GM12865 (cell line): ENCODE measurements at regions not wholly inside any gene's neighbourhood (a gene's known extent, or its start where the extent isn't known, plus 50 kb on each side); places are given as distances from the start of the nearest gene placed in this dataset.

ENCODE experiments used
- DNase-seq: peaks from one replicate; pipeline ENCODE4 v3.0.0; 2010; ENCODE audit warnings: low read depth
- H3K4me3 ChIP-seq: 2 replicates; pipeline ENCODE4 v1.5.1; 2011; ENCODE audit warnings: mild to moderate bottlenecking, low read depth, low read length, control low read depth
- TF ChIP-seq, protein P1 (sequence below): IDR thresholded peaks from 2 replicates; pipeline ENCODE4 v1.5.1; 2011; ENCODE audit warnings: low read length, control low read depth, low read depth, inconsistent platforms; ENCODE audit not compliant: insufficient read depth; ENCODE audit errors: missing control alignments

DNA sequence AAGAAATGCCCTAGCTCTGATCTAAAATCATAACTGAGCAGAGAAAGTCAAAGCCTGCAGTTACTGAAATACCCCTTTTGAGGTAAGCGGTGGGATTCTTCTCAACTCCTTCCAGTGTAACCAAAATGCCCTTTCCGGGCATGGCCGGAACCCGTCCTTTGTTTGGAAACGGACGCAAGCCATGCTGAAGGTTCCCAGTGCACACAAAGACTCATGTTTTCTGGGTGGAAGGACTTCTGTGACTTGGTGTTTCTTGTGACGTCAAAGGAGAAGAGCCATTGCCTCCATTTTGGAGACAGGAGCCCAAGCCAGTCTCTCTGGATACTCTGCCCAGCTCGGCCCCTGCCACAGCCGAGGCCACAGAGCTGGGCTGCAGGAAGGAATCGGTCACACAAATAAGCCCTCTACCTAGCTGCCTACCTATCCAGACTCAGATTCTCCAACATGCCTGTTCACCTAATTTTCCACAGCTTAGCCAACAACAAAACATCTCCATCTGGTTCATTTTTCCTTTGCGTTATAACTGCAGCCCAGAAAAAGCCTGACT lies 182.8 kb downstream of the TBXT start:
- TF ChIP-seq, protein P1, sequence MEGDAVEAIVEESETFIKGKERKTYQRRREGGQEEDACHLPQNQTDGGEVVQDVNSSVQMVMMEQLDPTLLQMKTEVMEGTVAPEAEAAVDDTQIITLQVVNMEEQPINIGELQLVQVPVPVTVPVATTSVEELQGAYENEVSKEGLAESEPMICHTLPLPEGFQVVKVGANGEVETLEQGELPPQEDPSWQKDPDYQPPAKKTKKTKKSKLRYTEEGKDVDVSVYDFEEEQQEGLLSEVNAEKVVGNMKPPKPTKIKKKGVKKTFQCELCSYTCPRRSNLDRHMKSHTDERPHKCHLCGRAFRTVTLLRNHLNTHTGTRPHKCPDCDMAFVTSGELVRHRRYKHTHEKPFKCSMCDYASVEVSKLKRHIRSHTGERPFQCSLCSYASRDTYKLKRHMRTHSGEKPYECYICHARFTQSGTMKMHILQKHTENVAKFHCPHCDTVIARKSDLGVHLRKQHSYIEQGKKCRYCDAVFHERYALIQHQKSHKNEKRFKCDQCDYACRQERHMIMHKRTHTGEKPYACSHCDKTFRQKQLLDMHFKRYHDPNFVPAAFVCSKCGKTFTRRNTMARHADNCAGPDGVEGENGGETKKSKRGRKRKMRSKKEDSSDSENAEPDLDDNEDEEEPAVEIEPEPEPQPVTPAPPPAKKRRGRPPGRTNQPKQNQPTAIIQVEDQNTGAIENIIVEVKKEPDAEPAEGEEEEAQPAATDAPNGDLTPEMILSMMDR = no peak
- H3K4me3 ChIP-seq = no peak overlapping the region
- no peak for DNase-seq

DNA sequence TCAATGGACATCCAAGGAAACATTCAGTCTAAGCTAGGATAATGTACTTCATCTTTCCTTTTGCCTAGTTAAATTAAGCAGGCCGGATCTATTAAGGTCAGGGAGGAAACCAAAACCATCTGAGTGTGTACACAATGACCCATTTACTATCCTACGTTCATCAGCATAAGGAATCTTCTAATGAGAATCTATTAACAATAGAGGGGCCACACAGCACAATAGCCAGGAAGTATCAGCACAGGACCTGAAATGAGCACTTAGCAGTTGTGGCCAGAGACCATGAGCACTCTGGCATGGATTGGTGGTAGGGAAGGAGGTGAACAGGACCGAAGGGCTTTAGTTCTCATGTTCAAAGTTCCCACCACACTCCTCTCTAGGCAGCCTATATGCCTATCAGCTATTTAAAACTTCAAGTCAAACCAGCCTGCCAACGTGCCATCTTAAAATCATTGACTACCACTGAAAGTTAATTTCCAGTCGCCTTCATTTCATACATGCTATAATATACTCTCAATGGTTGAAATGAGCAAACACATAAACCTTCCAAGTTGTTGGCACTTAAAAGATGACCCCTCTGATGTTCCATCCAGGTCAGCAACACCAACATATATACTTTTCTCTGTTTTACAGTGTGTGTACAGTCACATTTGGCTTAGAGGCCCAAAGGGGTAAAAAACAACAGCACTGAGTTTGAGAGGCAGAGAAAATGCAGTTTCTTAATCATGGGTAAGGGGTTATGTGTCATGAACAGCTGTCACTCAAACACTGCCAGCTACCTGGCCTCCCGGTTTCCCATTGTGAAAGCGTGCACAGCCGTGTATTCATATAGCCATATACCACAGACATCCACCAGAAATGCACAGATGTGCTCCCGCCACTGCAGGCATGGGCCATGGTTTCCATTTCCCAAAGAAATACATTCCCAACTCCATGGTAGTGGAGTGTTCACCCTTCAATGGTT lies 184.3 kb downstream of the TBXT start:
- H3K4me3 ChIP-seq = no peak overlapping the region
- no peak for DNase-seq

DNA sequence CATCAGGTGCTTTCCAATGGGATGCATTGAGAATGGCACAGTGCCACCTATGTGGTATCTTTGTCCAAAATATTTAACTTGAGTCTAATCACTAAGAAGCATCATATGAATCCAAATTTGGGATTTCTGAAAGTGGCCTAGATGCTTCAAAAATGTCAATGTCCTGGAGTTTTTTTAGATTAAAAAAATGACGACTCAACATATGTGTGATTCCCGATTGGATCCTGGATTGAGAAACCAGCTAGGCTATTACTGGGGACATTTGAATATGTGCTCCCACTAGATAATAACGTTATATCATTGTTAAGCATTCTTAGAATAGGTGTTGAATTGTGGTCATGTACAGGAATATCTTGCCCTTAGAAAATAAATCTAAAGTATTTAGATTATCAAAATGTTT lies 189.2 kb downstream of the TBXT start:
- TF ChIP-seq, protein P1 = no peak
- no peak for DNase-seq
- no peak overlapping the region for H3K4me3 ChIP-seq

More for the DNA sequence above, 184.3 kb downstream of the TBXT start:
- TF ChIP-seq, protein P1 = no peak

DNA sequence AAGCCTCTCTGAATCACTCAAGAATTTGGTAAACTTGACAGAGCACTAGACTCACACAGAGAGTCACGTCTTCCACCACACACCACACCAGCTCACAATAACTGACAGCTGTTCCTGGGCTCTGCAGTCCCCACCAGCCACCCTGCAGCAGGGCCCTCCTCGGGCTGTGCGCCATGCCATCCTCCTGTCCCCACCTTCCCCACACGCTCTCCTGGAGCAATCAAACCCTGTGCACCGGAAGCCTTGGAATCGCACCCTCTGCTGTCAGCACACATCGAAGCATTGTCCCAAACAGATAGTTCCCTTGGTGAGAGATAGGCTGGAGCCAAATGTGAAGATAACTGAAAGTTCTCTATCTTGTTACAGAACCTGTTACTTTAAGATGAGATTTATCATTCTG lies 191.0 kb downstream of the TBXT start:
- TF ChIP-seq, protein P1 = no peak

DNA sequence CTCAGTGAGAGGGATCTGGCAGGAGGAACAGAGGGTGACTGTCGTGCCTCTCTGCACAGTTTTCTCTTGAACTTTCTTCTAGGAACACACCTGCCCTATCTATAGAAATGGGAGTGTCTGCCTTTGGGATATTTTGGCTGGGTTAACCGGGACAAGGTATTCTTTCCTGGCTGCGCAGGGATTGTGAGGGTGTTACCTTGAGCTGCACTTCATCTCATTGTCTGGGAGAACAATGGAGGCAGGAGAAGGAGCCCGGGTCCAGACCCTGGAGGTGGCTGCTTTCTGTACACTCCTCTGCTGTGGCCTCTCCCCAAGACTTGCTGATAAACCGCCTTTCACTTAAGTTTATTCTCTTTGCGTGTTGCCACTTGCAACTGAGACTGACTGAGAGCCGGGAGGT lies 192.8 kb downstream of the TBXT start:
- DNase-seq = no peak
- no peak overlapping the region for H3K4me3 ChIP-seq
- TF ChIP-seq, protein P1 = no peak

More for the DNA sequence above, 191.0 kb downstream of the TBXT start:
- H3K4me3 ChIP-seq = no peak overlapping the region
- no peak for DNase-seq

DNA sequence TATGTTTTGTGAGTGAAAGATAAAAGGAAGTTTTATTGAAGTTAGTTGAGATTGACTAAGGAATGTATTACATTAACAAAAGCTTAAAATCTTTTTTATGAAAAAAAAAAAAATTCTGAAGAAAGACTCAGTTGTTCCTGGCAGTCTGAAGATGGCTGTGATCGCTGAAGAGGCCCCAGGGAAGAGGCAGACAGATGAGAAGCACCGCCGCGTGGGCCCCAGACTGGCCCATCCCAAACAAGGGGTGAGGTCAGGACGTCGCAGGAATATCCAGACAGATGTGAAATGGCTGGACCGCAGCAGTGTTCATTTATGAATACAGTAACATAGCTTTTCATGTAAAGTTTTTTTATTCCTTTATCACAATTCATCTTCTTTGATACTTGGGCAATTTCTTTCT lies 194.2 kb downstream of the TBXT start:
- DNase-seq = no peak
- H3K4me3 ChIP-seq = no peak overlapping the region
- TF ChIP-seq, protein P1 = no peak
